GM19324 (cell line): ENCODE measurements at regions not wholly inside any gene's neighbourhood (a gene's known extent, or its start where the extent isn't known, plus 50 kb on each side); places are given as distances from the start of the nearest gene placed in this dataset.
"Not testable (repeated sequence)": the region's sequence is repeated elsewhere in the genome, so short reads cannot be mapped to it uniquely, and the experiment has no call there.

Experiments used
- ATAC-seq: cut with Tn5 transposase; IDR thresholded peaks from one replicate; pipeline ENCODE4 v1.9.1; 2021; ENCODE audit warnings: mild to moderate bottlenecking, moderate library complexity; ENCODE audit not compliant: unreplicated experiment, low FRiP score

GRCh38 chr22:49678137-49678841, 149.4 kb downstream of the BRD1 start:
- no peak for ATAC-seq

- ATAC-seq, result no peak
Measured at GRCh38 chr22:49677495-49677889, 150.2 kb downstream of the BRD1 start.

GRCh38 chr22:49676783-49677494, 150.7 kb downstream of the BRD1 start:
- ATAC-seq, result no peak

GRCh38 chr22:49676230-49676629, 151.4 kb downstream of the BRD1 start:
- ATAC-seq, result no peak

DNA sequence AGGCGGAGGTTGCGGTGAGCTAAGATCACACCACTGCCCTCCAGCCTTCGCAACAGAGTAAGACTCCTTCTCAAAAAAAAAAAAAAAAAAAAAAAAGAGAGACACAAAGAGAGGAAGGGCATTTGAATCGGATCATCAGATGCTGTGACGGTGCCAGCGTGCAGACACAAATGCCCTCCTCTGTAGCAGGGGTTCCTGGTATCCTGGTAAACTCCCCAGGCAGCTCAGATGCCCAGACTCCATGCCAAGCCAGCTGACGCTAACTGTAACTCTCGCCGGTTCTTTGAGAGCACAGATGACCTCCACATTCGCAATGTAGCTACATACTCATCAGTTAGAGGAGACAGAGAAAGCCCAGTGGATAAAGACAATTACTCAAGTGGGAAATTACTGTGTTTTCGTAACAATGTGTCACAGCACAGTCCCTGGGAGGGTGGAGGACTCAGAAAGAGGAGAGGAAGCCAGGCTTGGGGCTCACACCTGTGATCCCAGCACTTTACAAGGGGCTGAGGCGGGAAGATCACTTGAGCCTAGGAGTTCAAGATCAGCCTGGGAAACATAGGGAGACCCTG, 153.1 kb downstream of the BRD1 start:
- ATAC-seq, result no peak

DNA sequence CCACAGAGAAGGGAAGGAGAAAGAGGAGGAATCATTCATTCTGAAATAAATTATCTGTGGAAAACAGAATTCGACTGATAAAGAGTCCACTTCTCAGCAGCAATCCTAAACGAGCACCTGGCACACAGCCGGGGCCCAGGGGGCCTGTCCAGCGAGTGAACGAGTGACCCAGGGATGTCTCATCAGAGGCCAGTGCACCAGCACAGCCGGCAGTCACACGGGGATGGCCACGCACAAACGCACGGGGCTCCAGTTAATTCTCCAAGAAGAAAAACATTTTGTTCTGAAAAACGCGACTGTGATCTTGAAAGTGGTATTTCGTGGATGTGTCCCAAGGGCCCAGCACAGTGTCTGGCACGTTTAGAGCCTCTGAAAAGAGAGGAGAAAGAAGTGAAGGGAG, 154.6 kb downstream of the BRD1 start:
- no peak for ATAC-seq

DNA sequence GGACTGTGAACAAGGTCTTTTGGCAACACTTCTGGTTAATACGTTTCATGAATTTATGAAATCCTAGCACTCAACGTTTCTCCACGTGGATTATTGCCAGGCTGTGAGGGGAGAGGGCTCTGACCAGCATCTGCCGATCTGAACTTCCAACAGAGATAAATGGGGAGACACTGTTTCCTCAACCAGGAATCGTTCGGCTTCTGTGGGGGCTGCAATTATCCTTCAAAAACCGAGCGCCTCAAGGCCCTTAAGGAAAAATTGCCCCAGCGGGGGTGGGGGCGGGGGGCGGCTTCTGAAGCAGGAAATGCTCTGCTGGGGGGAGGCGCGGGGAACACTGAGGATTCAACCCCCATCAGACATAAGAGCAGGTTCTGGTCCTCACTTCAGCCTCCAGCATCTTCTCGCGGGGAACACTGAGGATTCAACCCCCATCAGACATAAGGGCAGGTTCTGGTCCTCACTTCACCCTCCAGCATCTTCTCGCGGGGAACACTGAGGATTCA, 155.6 kb downstream of the BRD1 start:
- ATAC-seq, result no peak

DNA sequence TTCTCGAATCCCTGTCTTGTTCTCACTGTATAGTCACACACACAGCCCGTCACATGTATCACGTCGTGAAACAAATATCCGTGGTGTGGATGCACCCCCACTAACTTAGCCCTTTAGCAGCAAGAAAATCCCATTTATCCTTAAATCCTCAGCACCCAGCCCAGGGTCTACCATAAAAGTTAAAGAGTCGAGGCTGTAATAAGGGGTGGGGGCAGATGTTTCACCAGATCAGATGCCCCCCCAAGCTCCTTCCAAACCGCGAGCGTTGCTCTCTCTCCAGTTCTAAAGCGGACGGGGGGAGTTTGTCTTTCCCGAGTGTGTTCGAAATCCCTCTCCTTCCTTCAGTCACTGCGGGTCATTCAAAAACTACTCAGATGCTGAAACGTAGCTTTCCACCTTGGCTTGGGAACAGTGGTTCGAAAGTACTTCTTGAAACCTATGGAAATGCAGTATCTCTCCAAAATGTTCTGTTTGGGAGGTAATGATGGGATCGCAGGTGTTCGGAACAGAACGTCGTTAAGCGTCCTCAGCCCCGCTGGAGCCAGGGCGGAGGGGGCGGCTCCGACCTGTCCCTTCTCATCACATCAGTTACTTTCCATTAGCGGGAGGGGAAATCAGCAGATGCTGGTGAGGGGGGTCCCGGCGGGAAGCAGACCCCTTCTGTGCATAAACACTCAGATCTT, 156.2 kb downstream of the BRD1 start:
- no peak for ATAC-seq

DNA sequence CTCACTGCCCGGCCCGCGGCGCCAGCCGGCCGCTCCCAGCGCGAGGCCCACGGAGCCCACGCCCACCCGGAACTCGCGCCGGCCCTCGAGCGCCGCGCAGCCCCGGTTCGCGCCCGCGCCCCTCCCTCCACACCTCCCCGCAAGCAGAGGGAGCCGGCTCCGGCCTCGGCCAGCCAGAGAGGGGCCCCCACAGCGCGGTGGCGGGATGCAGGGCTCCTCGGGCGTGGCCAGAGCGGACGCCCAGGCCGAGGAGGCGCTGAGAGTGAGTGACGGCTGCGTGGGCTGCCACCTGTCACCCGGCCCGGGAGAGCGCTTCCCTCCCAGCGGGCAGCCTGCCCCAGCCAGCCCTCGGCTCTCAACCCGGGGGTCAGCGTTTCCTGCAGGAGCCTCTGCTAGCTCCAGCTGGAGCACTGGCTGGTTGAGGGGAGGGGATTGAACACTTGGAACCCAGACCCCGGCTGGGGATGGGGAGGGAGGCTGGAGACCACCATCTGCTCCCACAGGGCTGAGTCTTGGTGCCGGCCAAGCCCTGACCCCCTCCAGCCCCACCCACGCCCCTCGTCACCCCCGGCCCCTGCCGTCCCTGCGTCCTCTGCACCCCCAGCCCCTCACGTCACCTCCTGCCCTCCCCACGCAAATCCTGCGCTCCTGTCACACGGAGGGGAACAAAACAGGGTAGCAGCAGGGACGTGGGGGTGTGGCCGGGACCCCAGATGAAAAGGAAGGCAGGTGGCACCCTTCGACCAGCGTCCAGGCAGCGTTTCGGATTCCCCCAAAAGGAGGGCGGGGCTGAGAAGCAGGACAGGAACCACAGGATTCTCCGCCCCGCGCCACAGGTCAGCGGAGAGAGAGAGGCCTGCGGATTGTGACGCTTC, 157.0 kb downstream of the BRD1 start:
- no peak for ATAC-seq

- not testable (repeated sequence) for ATAC-seq
Measured at GRCh38 chr22:49669969-49670455, 157.7 kb downstream of the BRD1 start.

- ATAC-seq, result not testable (repeated sequence)
Measured at GRCh38 chr22:49669427-49669968, 158.2 kb downstream of the BRD1 start.

- ATAC-seq, result no peak
Measured at GRCh38 chr22:49668402-49668801, 159.3 kb downstream of the BRD1 start.

DNA sequence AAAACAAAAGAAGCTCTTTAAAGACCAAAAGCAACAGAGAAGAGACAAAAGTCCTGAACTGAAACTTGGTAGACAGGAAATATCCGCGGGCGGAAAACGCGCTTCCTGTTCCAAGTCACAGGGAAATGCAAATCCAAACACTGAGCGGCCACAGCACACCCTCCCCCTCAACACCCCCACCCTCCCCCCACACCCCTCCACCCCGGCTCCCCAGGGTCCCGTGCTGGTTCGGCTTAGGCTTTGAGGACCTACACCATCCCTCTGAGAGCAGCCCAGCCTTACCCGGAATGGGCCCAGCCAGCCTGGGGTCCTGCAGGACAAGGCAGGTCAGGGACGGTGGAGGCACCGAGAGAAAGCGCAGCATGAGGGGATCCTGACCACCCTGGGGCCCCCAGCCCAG, 160.4 kb downstream of the BRD1 start:
- ATAC-seq, result no peak

DNA sequence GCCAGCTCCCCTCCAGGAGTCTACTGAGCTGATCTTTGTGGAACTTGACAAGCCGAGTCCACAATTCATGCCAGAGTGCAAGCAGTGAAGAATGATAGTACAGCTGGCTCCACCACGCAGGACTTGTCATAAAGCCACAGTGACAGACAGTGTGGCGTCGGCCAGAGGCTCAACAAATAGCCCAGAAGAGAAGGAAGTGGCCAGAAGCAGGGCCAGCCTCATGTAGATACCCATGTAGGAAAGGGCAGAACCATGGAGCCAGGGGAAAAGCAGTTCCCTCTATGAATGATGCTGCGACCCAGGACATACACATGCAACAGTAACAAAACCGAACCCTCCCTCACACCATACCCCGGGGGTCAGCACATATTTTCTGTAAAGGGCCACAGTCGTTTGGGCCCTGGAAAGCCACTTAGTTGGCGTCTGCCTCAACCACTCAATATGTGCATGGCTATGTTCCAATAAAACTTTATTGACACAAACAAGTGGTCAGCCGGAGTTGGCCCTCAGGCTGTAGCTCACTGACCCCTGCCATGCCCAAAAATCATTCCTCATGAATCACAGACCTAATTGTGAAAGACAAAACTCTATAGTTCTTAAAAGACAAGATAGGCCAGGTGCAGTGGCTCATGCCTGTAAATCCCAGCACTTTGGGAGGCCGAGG, 161.4 kb downstream of the BRD1 start:
- no peak for ATAC-seq

GRCh38 chr22:49664891-49665290, 162.8 kb downstream of the BRD1 start:
- no peak for ATAC-seq

GRCh38 chr22:49664371-49664881, 163.2 kb downstream of the BRD1 start:
- no peak for ATAC-seq

GRCh38 chr22:49663823-49664222, 163.8 kb downstream of the BRD1 start:
- no peak for ATAC-seq

- ATAC-seq, result no peak
Measured at GRCh38 chr22:49663311-49663711, 164.4 kb downstream of the BRD1 start.

- no peak for ATAC-seq
Measured at GRCh38 chr22:49662681-49663080, 165.0 kb downstream of the BRD1 start.
